ACHN (cell line): ENCODE measurements at regions not wholly inside any gene's neighbourhood (a gene's known extent, or its start where the extent isn't known, plus 50 kb on each side); places are given as distances from the start of the nearest gene placed in this dataset.
"Not testable (repeated sequence)": the region's sequence is repeated elsewhere in the genome, so short reads cannot be mapped to it uniquely, and the experiment has no call there.

Experiments
- DNase-seq: peaks from one replicate; pipeline ENCODE4 v3.0.0-alpha.2; 2015
- in situ Hi-C: cut with HindIII; loops from 2 replicates; pipeline ENCODE4 v1.10.0; 2017; ENCODE audit warnings: low sequenced_read_pairs, low pct_ligation_motif_present, low pct_unique_long_range_greater_than_20kb

DNA sequence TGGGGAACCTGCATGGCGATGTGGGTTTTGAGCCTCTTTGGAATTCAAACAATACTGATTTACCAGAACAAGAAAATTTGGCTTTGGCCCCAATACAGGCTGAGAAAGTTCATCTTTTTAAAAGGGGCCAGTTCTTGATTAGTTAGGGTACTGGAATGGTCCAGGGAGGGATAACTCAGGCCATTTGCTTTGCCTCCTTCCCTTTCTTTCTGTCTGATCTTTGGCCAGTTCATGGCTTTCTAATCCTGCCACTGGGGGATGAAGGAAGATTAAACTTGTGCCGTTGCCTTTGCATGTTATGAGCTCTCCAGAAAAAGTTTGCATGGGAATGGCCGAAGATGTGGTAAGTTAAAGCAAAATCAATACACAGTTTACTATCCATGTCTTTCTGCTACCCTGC, 78.4 kb downstream of the ADAMTS15 start:
- in situ Hi-C loops = no loop called here
- DNase-seq = no peak

DNA sequence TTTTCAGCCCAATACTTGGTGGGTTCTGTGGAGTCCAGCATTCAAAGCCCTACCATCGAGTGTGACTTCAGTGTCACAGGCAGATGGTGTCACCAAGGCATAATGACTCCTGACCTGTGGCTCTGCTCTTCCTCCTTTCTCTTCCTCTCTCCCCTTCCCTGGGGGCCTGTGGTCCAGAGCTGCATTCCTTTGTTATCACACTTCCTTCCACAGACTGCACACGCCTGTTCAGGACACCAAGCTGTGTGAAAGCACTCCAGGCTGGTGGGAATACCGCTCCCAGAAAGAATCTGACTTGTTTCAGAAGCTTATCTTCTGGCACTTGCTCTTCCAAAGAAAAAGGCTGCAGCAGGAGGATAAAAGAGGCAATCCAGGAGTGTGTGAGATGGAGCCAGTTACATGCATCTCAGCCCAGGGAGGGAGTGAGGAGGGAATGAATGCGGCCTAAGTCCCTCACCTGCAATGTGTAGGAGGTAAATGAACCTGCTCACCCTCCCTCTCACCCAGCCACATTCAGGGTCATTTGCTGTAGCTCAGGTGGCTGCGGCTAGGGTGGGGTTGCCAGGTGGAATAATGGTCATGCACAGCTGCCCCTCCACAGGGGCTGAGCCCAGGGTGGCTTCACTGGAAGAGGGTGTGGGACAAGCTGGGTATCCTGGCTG, 79.3 kb downstream of the ADAMTS15 start:
- peak; percentile 15 for DNase-seq
- in situ Hi-C loops = no loop called here

DNA sequence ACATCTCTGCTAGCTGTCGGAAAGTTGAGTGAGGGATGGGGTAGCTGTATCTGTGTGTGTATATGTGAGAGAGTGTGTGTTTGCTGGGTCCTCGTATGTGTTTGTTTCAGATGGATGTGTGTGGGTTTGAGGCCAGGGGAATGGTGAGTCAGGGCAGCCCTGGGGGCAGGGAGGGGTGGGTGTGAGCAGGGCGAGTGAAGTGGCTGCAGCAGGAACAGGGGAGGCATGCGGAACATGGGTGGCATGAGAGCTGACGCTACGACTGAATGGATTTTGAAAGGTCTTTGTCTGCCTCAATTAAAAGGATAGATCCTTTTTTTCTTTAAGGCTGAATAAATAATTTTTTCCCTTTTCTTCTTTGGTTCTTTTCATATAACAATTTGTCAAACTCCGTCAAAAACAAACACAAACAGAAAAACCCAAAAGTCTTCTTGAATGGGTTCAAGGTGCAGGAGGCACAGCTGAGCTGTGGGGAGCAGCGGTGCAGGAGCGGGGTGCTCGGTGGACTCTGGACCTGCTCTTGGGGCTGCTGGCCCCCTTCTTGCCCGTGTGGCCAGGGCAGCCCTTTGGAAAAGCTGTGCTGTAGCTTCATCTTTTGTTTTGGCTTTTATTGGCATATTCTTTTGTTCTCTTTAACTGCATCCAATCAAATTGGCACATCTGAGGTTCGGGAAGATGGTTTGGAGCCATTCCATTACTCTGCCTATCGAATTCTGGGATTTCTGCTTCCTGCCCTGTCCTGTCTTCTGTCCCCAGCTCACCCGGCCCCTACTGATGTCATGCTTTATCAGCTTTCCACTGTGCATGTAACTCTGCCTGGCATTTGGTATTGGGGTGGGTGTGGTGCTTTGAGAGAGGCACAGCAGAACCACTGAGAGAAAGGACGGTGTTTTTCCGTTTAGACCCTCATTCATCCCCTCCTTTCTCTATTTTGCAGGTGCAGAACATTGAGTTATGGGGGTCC, 80.1 kb downstream of the ADAMTS15 start:
- in situ Hi-C loops = no loop called here

GRCh38 chr11:130529366-130529765, 80.9 kb downstream of the ADAMTS15 start:
- no peak for DNase-seq
- in situ Hi-C loops = no loop called here

More for the DNA sequence above, 80.1 kb downstream of the ADAMTS15 start:
- no peak for DNase-seq

DNA sequence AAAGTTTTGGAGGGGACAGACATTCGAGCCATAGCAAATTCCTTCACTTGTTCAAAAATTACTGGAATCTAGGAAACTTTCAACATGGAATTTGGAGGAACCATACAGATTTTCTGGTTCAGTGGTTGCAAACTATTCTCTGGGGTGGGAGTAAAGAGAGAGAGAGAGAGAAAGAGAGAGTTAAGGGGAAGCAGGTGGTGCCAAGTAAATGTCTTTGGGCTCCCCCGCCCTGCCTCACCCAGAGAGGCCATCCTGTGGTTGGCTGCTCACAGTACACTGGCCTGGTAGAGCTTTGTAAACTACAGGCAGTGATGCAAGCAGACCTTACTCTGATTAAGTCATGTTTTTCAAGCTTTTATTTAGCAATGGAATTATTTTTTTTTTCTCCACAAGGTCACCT, 82.6 kb downstream of the ADAMTS15 start:
- peak; percentile 85 for DNase-seq
- in situ Hi-C loops = no loop called here

GRCh38 chr11:130533113-130533798, 84.8 kb downstream of the ADAMTS15 start:
- in situ Hi-C loops = no loop called here
- DNase-seq = no peak

DNA sequence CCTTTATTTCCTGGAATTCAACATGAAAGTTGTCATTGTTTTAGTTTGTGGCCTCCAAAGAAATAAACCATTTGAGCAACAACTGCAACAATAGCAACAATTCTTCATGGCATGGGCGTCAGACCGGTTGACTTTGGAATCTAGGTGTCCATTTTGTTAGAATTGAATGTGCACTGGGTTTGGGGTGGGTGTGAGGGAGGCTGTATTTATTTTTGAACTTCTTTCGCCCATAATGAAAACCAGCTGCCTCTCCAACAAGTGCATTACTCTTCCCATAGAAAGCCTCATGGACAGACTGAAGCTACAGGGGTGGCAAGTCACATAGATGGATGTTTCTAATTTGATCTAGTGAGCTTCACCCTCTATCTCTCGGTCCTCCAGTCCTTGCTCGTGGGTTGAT, 85.4 kb downstream of the ADAMTS15 start:
- in situ Hi-C loops = no loop called here
- no peak for DNase-seq

GRCh38 chr11:130534551-130534950, 86.1 kb downstream of the ADAMTS15 start:
- peak; percentile 26 for DNase-seq
- in situ Hi-C loops = no loop called here

DNA sequence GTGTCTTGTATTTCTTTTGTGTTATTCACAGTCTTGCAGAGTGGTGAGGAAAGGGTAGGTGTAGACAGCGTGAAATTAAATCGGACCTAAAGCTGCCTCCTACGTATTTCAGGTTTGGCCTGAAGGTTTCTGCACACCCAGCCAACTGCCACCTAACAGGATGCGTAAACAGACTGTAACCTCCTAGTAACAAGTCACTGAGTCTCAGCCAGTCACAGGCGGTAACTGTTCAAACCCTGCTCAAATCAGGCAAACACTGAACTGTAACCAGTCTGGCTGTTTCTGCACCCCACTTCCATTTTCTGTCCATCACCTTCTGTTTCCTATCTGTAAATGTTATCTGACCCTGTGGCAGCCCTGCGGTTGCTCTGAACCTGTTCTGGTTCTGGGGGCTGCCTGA, 87.1 kb downstream of the ADAMTS15 start:
- in situ Hi-C loops = no loop called here
- DNase-seq = no peak

DNA sequence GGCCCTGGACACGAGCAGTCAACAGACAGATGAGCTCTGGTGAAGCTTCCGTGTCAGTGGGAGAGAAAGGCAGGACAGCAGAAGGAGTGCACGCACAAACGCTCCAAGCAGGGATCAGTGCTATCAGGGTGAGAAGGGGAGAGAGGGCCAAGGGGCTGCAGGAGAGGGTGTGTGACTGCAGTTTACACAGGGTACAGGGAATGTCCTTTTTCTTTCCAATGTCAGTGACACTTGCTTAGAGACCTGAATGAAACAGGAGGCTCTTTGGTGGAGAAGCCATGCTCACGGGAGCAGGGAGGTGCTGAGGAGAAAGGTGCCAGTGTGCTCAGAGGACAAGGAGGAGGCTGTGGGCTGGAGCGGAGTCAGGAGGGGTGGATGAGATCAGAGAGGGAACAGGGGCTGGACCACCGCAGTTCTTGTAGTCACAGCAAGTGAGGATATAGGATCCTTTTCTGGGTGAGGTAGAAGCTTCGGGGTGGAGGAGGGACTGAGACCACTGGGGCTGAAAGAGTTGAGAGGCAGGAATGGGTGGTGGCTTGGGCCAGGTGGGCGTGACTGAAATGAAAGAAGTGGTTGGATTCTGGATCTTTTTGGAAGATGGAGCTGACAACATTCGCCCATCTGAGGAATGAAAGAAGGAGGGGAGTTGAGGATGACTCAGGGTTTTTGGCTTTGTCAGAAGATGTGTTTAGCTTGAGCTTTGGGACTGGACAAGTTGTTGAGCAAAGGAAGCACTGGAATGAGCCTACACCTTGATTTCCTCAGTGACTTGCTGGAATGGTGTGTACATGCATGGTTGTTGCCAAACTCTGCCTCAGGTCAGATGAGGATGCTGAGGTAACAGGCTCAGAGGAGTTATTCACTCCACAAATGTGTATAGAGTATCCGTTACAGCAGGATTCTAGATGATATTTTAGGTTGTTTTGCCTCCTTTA, 87.9 kb downstream of the ADAMTS15 start:
- in situ Hi-C loops = no loop called here
- no peak for DNase-seq

DNA sequence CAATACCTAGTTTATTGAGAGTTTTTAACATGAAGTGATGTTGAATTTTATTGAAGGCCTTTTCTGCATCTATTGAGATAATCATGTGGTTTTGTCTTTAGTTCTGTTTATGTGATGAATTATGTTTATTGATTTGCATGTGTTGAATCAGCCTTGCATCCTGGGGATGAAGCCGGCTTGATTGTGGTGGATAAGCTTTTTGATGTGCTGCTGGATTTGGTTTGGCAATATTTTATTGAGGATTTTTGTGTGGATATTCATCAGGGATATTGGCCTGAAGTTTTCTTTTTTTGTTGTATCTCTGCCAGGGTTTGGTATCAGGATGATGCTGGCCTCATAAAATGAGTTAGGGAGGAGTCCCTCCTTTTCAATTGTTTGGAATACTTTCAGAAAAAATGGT, 91.2 kb downstream of the ADAMTS15 start:
- in situ Hi-C loops, DNase-seq: not testable (repeated sequence)

- in situ Hi-C loops = no loop called here
- no peak for DNase-seq
Observed at GRCh38 chr11:130544266-130544665, 95.8 kb downstream of the ADAMTS15 start.

- in situ Hi-C loops = no loop called here
- DNase-seq = no peak
Observed at GRCh38 chr11:130545449-130546072, 97.1 kb downstream of the ADAMTS15 start.

GRCh38 chr11:130546438-130546837, 98.0 kb downstream of the ADAMTS15 start:
- no peak for DNase-seq
- in situ Hi-C loops = no loop called here

- in situ Hi-C loops = no loop called here
- DNase-seq = no peak
Observed at GRCh38 chr11:130546901-130547694, 98.7 kb downstream of the ADAMTS15 start.

- in situ Hi-C loops = no loop called here
- no peak for DNase-seq
Observed at GRCh38 chr11:130547761-130548490, 99.5 kb downstream of the ADAMTS15 start.

GRCh38 chr11:130548491-130548833, 100.0 kb downstream of the ADAMTS15 start:
- peak; percentile 9 for DNase-seq
- in situ Hi-C loops = no loop called here
